HCT116 (cell line): ENCODE measurements at regions not wholly inside any gene's neighbourhood (a gene's known extent, or its start where the extent isn't known, plus 50 kb on each side); places are given as distances from the start of the nearest gene placed in this dataset.

ENCODE experiments used
- ATAC-seq: fragments of 200-7000 bp; cut with Tn5 transposase; 2 replicates; pipeline ENCODE4 v1.9.1; 2020; ENCODE audit warnings: mild to moderate bottlenecking, moderate library complexity
- BruUV-seq: library from RNA; stranded (reverse); fragments of 400-500 nt; replicated peaks from 2 replicates; lab custom pipeline; 2021; lab: Mats Ljungman, UMichigan
- CTCF ChIA-PET: fragments of 300-600 bp; sonication (Branson Sonifier 250); formaldehyde crosslinking; loops from one replicate; lab custom pipeline; 2021; ENCODE audit warnings: antibody characterized with exemption; lab: Charles Lee
- POLR2A ChIA-PET: fragments of 300-600, 350-600 bp; sonication (Branson Sonifier 250); formaldehyde crosslinking; loops from one replicate; lab custom pipeline; 2021; ENCODE audit warnings: antibody characterized with exemption; lab: Charles Lee
- RAD21 ChIA-PET, 2 experiments: fragments of 300-600 bp; sonication (Branson Sonifier 250); formaldehyde crosslinking; loops; one replicate each; lab custom pipeline; 2023; ENCODE audit warnings: low total read pairs in 2 of 2; ENCODE audit not compliant: uncharacterized antibody in 2 of 2, unreplicated experiment in 2 of 2, low non-redundant PET in 1 of 2; lab: Charles Lee
- DNase-seq: peaks from one replicate; pipeline ENCODE4 v3.0.0-alpha.2; 2010; ENCODE audit warnings: low read depth, low spot score
- H2AFZ ChIP-seq: fragments of 200-600 bp; shearing (Covaris generic), sonication (generic); 2 replicates; pipeline ENCODE4 v1.6.1; 2017; ENCODE audit warnings: low read depth, mixed run types, mixed read lengths, antibody characterized with exemption, low read length; ENCODE audit not compliant: poor library complexity, severe bottlenecking
- H3K27ac ChIP-seq: 2 replicates; pipeline ENCODE4 v1.5.1; 2012; ENCODE audit warnings: low read depth, low read length
- H3K27me3 ChIP-seq: fragments of 200-600 bp; sonication (generic); 2 replicates; pipeline ENCODE4 v1.6.1; 2016; ENCODE audit warnings: mixed run types, low read length, mixed read lengths; ENCODE audit not compliant: insufficient read depth
- H3K36me3 ChIP-seq, 2 experiments: fragments of 200-500 bp in 1 of 2; fragments of 200-600 bp in 1 of 2; sonication (Bioruptor generic) in 1 of 2; sonication (generic) in 1 of 2; 2 replicates each; pipeline versions ENCODE4 v1.5.1 to v1.6.1; 2014 to 2016; ENCODE audit warnings: low read length in 2 of 2, inconsistent platforms in 1 of 2, mixed read lengths in 1 of 2, mixed run types in 1 of 2; ENCODE audit not compliant: insufficient read depth in 2 of 2, control insufficient read depth in 1 of 2
- H3K4me1 ChIP-seq, 2 experiments: fragments of 200-600 bp in 1 of 2; sonication (generic) in 1 of 2; 2 replicates each; pipeline versions ENCODE4 v1.5.1 to v1.6.1; 2012 to 2017; ENCODE audit warnings: low read length in 2 of 2, inconsistent platforms in 1 of 2, mild to moderate bottlenecking in 1 of 2, mixed read lengths in 1 of 2, mixed run types in 1 of 2, moderate library complexity in 1 of 2; ENCODE audit not compliant: insufficient read depth in 2 of 2, control insufficient read depth in 1 of 2
- H3K4me2 ChIP-seq: fragments of 200-600 bp; sonication (generic); 2 replicates; pipeline ENCODE4 v1.6.1; 2017; ENCODE audit warnings: mixed run types, low read length, mixed read lengths
- H3K4me3 ChIP-seq, 2 experiments: fragments of 200-600 bp in 1 of 2; sonication (generic) in 1 of 2; replicated peaks in 1 of 2; 2 replicates each; pipeline ENCODE4 v1.5.1; 2011 to 2016; ENCODE audit warnings: low read length in 2 of 2, control low read depth in 1 of 2, low read depth in 1 of 2, mild to moderate bottlenecking in 1 of 2, mixed read lengths in 1 of 2, mixed run types in 1 of 2
- H3K79me2 ChIP-seq: fragments of 200-600 bp; sonication (generic); 2 replicates; pipeline ENCODE4 v1.6.1; 2017; ENCODE audit warnings: mild to moderate bottlenecking, mixed run types, low read length, moderate library complexity, mixed read lengths; ENCODE audit not compliant: insufficient read depth
- H3K9ac ChIP-seq: fragments of 200-600 bp; sonication (generic); 2 replicates; pipeline ENCODE4 v1.6.1; 2016; ENCODE audit warnings: low read length, mixed read lengths
- H3K9me2 ChIP-seq: fragments of 200-600 bp; sonication (generic), shearing (Covaris generic); 2 replicates; pipeline ENCODE4 v1.6.1; 2017; ENCODE audit warnings: mixed run types, mild to moderate bottlenecking, moderate library complexity; ENCODE audit not compliant: insufficient read depth
- H3K9me3 ChIP-seq, 2 experiments: fragments of 200-500 bp in 1 of 2; fragments of 200-600 bp in 1 of 2; sonication (Bioruptor generic) in 1 of 2; sonication (generic) in 1 of 2; 2 replicates each; pipeline ENCODE4 v1.6.1; 2014 to 2017; ENCODE audit warnings: low read length in 2 of 2, mixed read lengths in 2 of 2, inconsistent platforms in 1 of 2, low read depth in 1 of 2, mild to moderate bottlenecking in 1 of 2, mixed run types in 1 of 2, moderate library complexity in 1 of 2; ENCODE audit not compliant: control insufficient read depth in 1 of 2, insufficient read depth in 1 of 2
- H4K20me1 ChIP-seq: fragments of 200-600 bp; sonication (generic), shearing (Covaris generic); 2 replicates; pipeline ENCODE4 v1.6.1; 2017; ENCODE audit warnings: mixed run types, mild to moderate bottlenecking, moderate library complexity; ENCODE audit not compliant: insufficient read depth
- ELF1 ChIP-seq: IDR thresholded peaks from 2 replicates; pipeline ENCODE4 v1.6.1; 2012; ENCODE audit warnings: low read depth, borderline replicate concordance
- EZH2phosphoT487 ChIP-seq: fragments of 200-600 bp; IDR thresholded peaks from 2 replicates; pipeline ENCODE4 v1.6.1; 2018; ENCODE audit warnings: antibody characterized with exemption, borderline replicate concordance
- POLR2A ChIP-seq: IDR thresholded peaks from 2 replicates; pipeline ENCODE4 v1.7.0; 2011; ENCODE audit warnings: borderline replicate concordance; ENCODE audit not compliant: insufficient read depth, insufficient read length; ENCODE audit errors: extremely low read depth
- RAD21 ChIP-seq: IDR thresholded peaks from 2 replicates; pipeline ENCODE4 v1.6.1; 2012; ENCODE audit warnings: low read depth, mild to moderate bottlenecking
- REST ChIP-seq: IDR thresholded peaks from 2 replicates; pipeline ENCODE4 v1.6.1; 2012; ENCODE audit warnings: low read depth
- ZBTB33 ChIP-seq: IDR thresholded peaks from 2 replicates; pipeline ENCODE4 v1.6.1; 2011; ENCODE audit warnings: mild to moderate bottlenecking, low read length, moderate library complexity; ENCODE audit not compliant: insufficient replicate concordance; ENCODE audit errors: extremely low read depth
- intact Hi-C: fragments of 100-400 bp; cut with micrococcal nuclease; formaldehyde crosslinking; loops from 2 replicates; pipeline ENCODE4 v1.10.0; 2022

- CTCF ChIA-PET, result no interaction called here
- TF ChIP-seq ELF1 (no peak), POLR2A (no peak), ZBTB33 (no peak), EZH2phosphoT487 (no peak), RAD21 (no peak), REST (no peak)
- H3K9me3 ChIP-seq, result no peaks in the 10 kb centered on the region
These were observed 1251.5 kb downstream of the DNAJB9 start for GRCh38 chr7:109821156-109821555.

More at GRCh38 chr7:109821156-109821555, 1251.5 kb downstream of the DNAJB9 start:
- Histone ChIP-seq H3K27me3 (no peaks in the 10 kb centered on the region), H4K20me1 (no peaks in the 10 kb centered on the region), H3K4me1 (no peaks in the 10 kb centered on the region), H3K36me3 (no peaks in the 10 kb centered on the region), H3K9ac (no peak overlapping the region), H3K9me2 (no peaks in the 10 kb centered on the region), H3K79me2 (no peaks in the 10 kb centered on the region), H2AFZ (no peak overlapping the region), H3K27ac (no peak overlapping the region), H3K4me2 (no peak overlapping the region), H3K4me3 (no peak overlapping the region)
- no TSS peak for BruUV-seq
- RAD21 ChIA-PET, result no interaction called here
- intact Hi-C loops, result no loop called here
- ATAC-seq, result no peak
- DNase-seq, result no peak
- POLR2A ChIA-PET, result no interaction called here
